ENCODE measurements at regions not wholly inside any gene's neighbourhood (a gene's known extent, or its start where the extent isn't known, plus 50 kb on each side); places are given as distances from the start of the nearest gene placed in this dataset.

GRCh38 chr6:14065350-14065749, 52.2 kb upstream of the CD83 start:
- TF ChIP-seq EZH2 (IDR thresholded peaks at IDR 0.05) (no peak), POLR2AphosphoS5 (IDR thresholded peaks at IDR 0.05; ENCODE audit: borderline replicate concordance, low read depth, low read length) (no peak)
